HG02981 (cell line): ENCODE measurements at regions not wholly inside any gene's neighbourhood (a gene's known extent, or its start where the extent isn't known, plus 50 kb on each side); places are given as distances from the start of the nearest gene placed in this dataset.
"Not testable (repeated sequence)": the region's sequence is repeated elsewhere in the genome, so short reads cannot be mapped to it uniquely, and the experiment has no call there.

Experiments
- ATAC-seq: cut with Tn5 transposase; IDR thresholded peaks from one replicate; pipeline ENCODE4 v1.9.1; 2021; ENCODE audit warnings: mild to moderate bottlenecking, moderate library complexity; ENCODE audit not compliant: unreplicated experiment

GRCh38 chr7:66571568-66571967 is 57.1 kb upstream of the KCTD7 start:
- no peak for ATAC-seq

GRCh38 chr7:66573782-66574495 is 54.7 kb upstream of the KCTD7 start:
- not testable (repeated sequence) for ATAC-seq

- not testable (repeated sequence) for ATAC-seq
Measured at GRCh38 chr7:66574768-66575167, 53.9 kb upstream of the KCTD7 start.

- peak; percentile 64 for ATAC-seq
Measured at GRCh38 chr7:66575398-66575797, 53.3 kb upstream of the KCTD7 start.

GRCh38 chr7:66576646-66577045 is 52.0 kb upstream of the KCTD7 start:
- ATAC-seq, result no peak
